ENCODE measurements at regions not wholly inside any gene's neighbourhood (a gene's known extent, or its start where the extent isn't known, plus 50 kb on each side); places are given as distances from the start of the nearest gene placed in this dataset.

DNA sequence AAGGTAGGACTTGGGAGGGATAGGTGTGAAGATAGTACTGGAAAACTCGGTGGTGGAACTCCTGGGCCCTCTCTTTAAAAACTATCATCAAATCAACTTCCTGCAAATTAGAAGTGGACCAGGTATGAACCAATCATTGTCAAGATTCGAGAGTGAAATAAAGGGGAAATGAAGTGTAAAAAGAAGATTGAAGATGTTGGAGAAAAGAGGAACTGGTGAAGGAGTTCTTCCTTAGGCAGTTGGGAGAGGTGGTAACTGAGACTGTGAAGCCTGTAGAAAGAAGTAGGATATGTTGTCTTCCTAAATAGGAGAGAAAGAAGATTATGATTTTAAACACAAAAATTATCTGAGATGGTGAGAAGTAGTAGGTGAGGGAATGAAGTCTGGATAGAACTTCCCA, 212.2 kb downstream of the PPP1R2C start:
- Histone ChIP-seq H4K20me1 (ENCODE audit: control insufficient read depth, insufficient read depth, low read depth, low read length) (no peaks in the 10 kb centered on the region), H3K9me3 (ENCODE audit: control insufficient read depth, insufficient read depth, low read length) (no peaks in the 10 kb centered on the region), H3K27ac (ENCODE audit: low read depth, low read length) (no peak overlapping the region), H3K27me3 (ENCODE audit: control insufficient read depth, low read length) (no peaks in the 10 kb centered on the region), H3K4me1 (ENCODE audit: control insufficient read depth, low read length) (no peaks in the 10 kb centered on the region), H3K9me2 (replicated peaks; ENCODE audit: control insufficient read depth, low read length) (no peaks in the 10 kb centered on the region), H3K79me2 (ENCODE audit: control insufficient read depth, low read length) (no peaks in the 10 kb centered on the region), H3K4me2 (ENCODE audit: low read length) (no peak overlapping the region), H3K4me3 (ENCODE audit: low read length) (no peak overlapping the region), H3F3A (ENCODE audit: control insufficient read depth, insufficient read depth) (no peaks in the 10 kb centered on the region), H3K36me3 (ENCODE audit: control insufficient read depth, low read length) (no peaks in the 10 kb centered on the region)
- TF ChIP-seq, protein P1, sequence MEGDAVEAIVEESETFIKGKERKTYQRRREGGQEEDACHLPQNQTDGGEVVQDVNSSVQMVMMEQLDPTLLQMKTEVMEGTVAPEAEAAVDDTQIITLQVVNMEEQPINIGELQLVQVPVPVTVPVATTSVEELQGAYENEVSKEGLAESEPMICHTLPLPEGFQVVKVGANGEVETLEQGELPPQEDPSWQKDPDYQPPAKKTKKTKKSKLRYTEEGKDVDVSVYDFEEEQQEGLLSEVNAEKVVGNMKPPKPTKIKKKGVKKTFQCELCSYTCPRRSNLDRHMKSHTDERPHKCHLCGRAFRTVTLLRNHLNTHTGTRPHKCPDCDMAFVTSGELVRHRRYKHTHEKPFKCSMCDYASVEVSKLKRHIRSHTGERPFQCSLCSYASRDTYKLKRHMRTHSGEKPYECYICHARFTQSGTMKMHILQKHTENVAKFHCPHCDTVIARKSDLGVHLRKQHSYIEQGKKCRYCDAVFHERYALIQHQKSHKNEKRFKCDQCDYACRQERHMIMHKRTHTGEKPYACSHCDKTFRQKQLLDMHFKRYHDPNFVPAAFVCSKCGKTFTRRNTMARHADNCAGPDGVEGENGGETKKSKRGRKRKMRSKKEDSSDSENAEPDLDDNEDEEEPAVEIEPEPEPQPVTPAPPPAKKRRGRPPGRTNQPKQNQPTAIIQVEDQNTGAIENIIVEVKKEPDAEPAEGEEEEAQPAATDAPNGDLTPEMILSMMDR (IDR thresholded peaks at IDR 0.05; ENCODE audit: low read depth, low read length, poor library complexity, severe bottlenecking), result no peak
- TF ChIP-seq EZH2phosphoT487 (IDR thresholded peaks at IDR 0.05; ENCODE audit: borderline replicate concordance, low read length), result no peak

DNA sequence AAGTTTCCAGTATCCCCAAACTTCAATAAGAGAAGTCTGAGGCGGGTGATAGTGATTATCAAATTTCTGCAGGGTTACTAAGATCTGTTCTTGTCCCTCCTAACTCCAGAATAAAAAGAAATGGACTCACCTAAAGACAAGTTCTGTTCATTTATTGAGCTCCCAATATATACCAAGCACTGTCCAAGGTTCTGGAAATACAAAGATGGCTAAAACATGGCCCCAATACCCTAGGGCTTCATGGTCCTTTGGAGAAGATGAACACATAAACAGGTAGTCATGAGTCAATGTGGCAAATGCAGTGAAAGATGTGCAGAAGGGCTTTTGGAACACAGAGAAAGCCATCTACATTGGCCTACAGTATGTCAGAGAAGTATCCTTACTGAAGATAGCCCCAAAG, 231.2 kb downstream of the PPP1R2C start:
- H3K27ac ChIP-seq (ENCODE audit: low read depth, low read length), result no peak overlapping the region
- no peaks in the 10 kb centered on the region for H3K79me2 ChIP-seq (ENCODE audit: control insufficient read depth, low read length)
- TF ChIP-seq, protein P1 (IDR thresholded peaks at IDR 0.05; ENCODE audit: low read depth, low read length, poor library complexity, severe bottlenecking), result no peak
- TF ChIP-seq EZH2phosphoT487 (IDR thresholded peaks at IDR 0.05; ENCODE audit: borderline replicate concordance, low read length), result no peak
- H3K27me3 ChIP-seq (ENCODE audit: control insufficient read depth, low read length), result no peaks in the 10 kb centered on the region
- H4K20me1 ChIP-seq (ENCODE audit: control insufficient read depth, insufficient read depth, low read depth, low read length), result no peaks in the 10 kb centered on the region
- H3K9me2 ChIP-seq (replicated peaks; ENCODE audit: control insufficient read depth, low read length), result no peaks in the 10 kb centered on the region
- H3K9me3 ChIP-seq (ENCODE audit: control insufficient read depth, insufficient read depth, low read length), result no peaks in the 10 kb centered on the region
- H3K4me3 ChIP-seq (ENCODE audit: low read length), result no peak overlapping the region
- H3K4me2 ChIP-seq (ENCODE audit: low read length), result no peak overlapping the region
- no peaks in the 10 kb centered on the region for H3F3A ChIP-seq (ENCODE audit: control insufficient read depth, insufficient read depth)
- H3K36me3 ChIP-seq (ENCODE audit: control insufficient read depth, low read length), result no peaks in the 10 kb centered on the region
- no peaks in the 10 kb centered on the region for H3K4me1 ChIP-seq (ENCODE audit: control insufficient read depth, low read length)

DNA sequence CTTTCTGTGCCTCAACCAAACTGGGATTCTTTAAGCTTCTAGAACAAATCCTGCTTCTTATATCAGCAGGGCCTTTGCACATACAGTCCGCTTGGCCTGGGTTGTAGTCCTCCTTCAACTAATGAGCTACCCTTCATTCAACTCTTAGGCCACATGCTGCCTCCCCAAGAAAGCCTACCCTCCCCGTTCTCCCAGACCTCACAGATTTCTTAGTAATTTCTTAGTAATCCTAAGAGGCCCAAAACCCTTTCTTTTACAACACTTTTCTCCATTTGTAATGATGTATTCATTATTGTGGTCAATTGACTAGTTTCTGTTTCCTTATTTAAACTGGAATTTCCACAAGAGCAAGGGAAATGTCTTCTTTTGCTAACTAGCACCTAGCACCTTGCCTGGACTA, 233.1 kb downstream of the PPP1R2C start:
- TF ChIP-seq EZH2phosphoT487 (IDR thresholded peaks at IDR 0.05; ENCODE audit: borderline replicate concordance, low read length), result no peak
- TF ChIP-seq, protein P1 (IDR thresholded peaks at IDR 0.05; ENCODE audit: low read depth, low read length, poor library complexity, severe bottlenecking), result no peak
- Histone ChIP-seq H3K27me3 (ENCODE audit: control insufficient read depth, low read length) (no peaks in the 10 kb centered on the region), H3K4me1 (ENCODE audit: control insufficient read depth, low read length) (no peaks in the 10 kb centered on the region), H3K79me2 (ENCODE audit: control insufficient read depth, low read length) (no peaks in the 10 kb centered on the region), H3K9me3 (ENCODE audit: control insufficient read depth, insufficient read depth, low read length) (no peaks in the 10 kb centered on the region), H4K20me1 (ENCODE audit: control insufficient read depth, insufficient read depth, low read depth, low read length) (no peaks in the 10 kb centered on the region), H3K4me3 (ENCODE audit: low read length) (no peak overlapping the region), H3K4me2 (ENCODE audit: low read length) (no peak overlapping the region), H3K9me2 (replicated peaks; ENCODE audit: control insufficient read depth, low read length) (no peaks in the 10 kb centered on the region), H3K36me3 (ENCODE audit: control insufficient read depth, low read length) (no peaks in the 10 kb centered on the region), H3K27ac (ENCODE audit: low read depth, low read length) (no peak overlapping the region), H3F3A (ENCODE audit: control insufficient read depth, insufficient read depth) (no peaks in the 10 kb centered on the region)

DNA sequence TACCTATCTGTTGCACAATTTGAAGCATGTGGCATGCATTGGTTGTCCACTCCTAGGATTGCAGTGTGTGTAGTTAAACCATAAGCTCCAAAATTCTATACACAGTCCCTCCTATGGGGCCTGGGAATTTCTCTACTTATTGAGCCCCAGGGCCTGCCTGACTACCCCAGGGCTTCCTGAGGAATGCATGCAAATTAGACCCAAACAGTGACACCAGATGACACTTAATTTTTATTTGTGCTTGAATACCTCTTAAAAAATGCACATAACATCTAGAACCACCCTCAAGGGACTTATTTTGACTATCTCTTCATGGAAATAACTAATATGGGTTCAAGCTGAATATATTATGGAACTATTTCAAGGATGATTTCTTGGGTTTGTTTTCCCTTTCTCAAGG, 236.4 kb downstream of the PPP1R2C start:
- H3K9me2 ChIP-seq (replicated peaks; ENCODE audit: control insufficient read depth, low read length), result no peaks in the 10 kb centered on the region
- H3K27ac ChIP-seq (ENCODE audit: low read depth, low read length), result no peak overlapping the region
- H3K79me2 ChIP-seq (ENCODE audit: control insufficient read depth, low read length), result no peaks in the 10 kb centered on the region
- TF ChIP-seq EZH2phosphoT487 (IDR thresholded peaks at IDR 0.05; ENCODE audit: borderline replicate concordance, low read length), result no peak
- TF ChIP-seq, protein P1 (IDR thresholded peaks at IDR 0.05; ENCODE audit: low read depth, low read length, poor library complexity, severe bottlenecking), result no peak
- H4K20me1 ChIP-seq (ENCODE audit: control insufficient read depth, insufficient read depth, low read depth, low read length), result no peaks in the 10 kb centered on the region
- H3K27me3 ChIP-seq (ENCODE audit: control insufficient read depth, low read length), result no peaks in the 10 kb centered on the region
- no peak overlapping the region for H3K4me3 ChIP-seq (ENCODE audit: low read length)
- H3K36me3 ChIP-seq (ENCODE audit: control insufficient read depth, low read length), result no peaks in the 10 kb centered on the region
- H3K4me2 ChIP-seq (ENCODE audit: low read length), result no peak overlapping the region
- no peaks in the 10 kb centered on the region for H3K4me1 ChIP-seq (ENCODE audit: control insufficient read depth, low read length)
- H3F3A ChIP-seq (ENCODE audit: control insufficient read depth, insufficient read depth), result no peaks in the 10 kb centered on the region
- no peaks in the 10 kb centered on the region for H3K9me3 ChIP-seq (ENCODE audit: control insufficient read depth, insufficient read depth, low read length)
